ENCODE measurements at regions not wholly inside any gene's neighbourhood (a gene's known extent, or its start where the extent isn't known, plus 50 kb on each side); places are given as distances from the start of the nearest gene placed in this dataset.

DNA sequence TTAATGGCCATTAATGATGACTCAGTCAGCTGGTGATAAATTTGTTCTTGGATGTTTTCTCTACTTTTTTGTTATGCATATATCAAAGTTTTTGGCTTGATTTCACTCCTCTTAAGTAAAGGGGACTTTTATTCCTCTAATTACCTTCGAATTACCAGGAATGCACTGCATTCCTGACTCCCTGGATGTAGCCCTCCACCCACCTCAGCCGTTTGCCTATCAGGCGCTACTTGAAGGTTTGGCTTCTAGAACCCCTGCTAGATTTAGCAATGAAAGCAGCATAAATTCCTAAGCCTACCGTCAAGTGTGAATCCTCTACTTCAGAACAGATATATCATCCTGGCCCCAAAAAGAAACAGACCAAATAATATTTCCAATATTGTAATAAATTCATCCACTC, 387.8 kb upstream of the ADGRL2 start:
- CTCF ChIA-PET: no interaction called here

DNA sequence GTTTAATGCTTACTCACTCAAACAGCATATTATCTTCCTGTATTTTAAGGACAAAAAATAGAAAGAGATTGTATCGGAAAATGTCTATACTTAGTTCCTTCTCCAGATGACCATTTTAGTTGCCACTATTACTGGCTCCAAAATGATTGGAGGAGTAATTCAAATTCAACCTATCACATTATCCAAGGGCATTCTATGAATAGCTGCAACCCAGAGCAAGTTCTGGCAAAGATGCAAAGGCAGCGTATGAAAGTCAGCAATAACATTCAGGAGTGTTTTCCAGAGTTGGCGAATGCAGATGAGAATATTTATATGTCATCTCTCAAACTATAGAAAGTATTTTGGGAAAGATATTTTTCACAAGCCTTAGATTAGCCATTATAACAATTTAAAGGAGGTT, 389.8 kb upstream of the ADGRL2 start:
- CTCF ChIA-PET: no interaction called here
- POLR2A ChIA-PET: no interaction called here

More for the DNA sequence above, 387.8 kb upstream of the ADGRL2 start:
- POLR2A ChIA-PET: no interaction called here

DNA sequence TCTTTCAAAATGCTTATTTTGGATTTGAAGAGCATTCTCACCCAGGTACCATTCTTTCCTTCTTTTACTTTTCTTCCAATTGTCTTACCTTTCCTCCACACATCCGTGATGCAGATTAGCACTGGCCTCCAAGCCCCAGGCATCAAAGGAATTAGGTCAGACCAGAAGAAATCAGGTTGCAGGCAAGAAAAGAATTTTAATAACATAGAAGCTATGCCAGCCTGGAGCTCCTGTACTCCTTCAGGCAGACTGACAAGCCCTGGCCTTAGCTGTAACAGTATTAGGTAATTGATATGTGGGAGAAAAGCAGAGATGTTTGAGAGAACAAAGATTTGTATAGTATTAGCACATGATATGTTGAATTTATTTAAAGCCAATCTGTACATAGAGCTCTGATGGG, 390.4 kb upstream of the ADGRL2 start:
- POLR2A ChIA-PET: no interaction called here
- CTCF ChIA-PET: no interaction called here

DNA sequence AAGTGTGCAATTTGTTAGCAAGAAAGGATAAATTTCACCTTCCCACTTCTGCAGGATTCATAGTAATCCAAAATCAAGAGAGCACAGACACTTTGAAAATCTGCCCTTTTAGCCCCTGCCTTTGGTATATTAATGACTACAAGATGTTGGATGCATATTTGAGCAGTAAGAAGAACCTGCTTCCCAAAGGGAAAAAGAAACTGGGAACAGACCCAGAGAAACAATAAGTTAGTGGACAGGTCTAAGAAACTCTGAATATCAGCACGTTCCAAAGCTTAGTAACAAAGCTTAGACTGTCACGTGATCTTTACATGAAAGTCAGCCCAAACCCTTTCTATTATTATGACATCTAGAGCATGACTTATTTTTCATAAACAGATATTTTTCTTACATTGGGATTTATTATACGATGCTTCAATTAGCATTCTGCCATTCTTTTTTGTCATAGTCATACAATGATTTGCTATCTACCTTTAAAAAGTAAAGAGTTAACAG, 390.9 kb upstream of the ADGRL2 start:
- CTCF ChIA-PET: no interaction called here

DNA sequence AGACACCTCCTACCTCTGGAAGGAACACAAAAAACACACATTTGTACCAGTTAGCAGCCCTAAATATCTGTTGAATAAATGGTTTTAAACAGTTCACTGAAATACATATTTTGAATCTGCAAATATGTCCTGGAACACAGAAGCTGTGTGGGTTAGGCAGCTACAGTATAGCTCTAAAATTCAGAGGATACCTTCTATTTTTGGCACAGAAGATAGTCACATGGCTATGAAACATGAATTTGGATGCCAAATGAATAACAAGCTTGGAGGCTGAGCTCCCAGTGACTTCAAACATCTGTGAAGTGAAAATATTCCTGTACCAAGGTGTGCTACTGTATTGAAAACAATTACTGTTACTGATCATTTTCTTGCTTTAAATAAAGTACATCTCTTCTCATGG, 391.5 kb upstream of the ADGRL2 start:
- ChIA-PET POLR2A (no interaction called here), CTCF (no interaction called here)

More for the DNA sequence above, 390.9 kb upstream of the ADGRL2 start:
- POLR2A ChIA-PET: no interaction called here

DNA sequence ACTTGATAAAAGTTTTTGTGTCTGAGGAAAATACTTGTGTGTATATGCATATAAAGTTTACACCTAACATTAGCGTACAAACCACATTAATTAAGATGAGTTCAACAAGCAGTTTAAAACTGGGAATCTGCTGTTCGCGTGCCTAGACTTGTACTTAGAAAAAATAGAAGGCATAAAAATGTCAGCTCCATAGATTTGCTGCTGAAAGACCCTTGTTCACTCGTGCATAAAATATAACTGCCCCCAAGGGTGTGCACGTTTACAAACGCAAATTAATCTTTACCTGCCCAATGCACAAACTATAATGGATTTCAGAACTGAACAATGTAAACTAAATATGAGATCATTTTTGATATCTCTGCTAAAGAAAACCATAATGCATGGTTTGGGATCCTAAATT, 392.3 kb upstream of the ADGRL2 start:
- ChIA-PET POLR2A (no interaction called here), CTCF (no interaction called here)

DNA sequence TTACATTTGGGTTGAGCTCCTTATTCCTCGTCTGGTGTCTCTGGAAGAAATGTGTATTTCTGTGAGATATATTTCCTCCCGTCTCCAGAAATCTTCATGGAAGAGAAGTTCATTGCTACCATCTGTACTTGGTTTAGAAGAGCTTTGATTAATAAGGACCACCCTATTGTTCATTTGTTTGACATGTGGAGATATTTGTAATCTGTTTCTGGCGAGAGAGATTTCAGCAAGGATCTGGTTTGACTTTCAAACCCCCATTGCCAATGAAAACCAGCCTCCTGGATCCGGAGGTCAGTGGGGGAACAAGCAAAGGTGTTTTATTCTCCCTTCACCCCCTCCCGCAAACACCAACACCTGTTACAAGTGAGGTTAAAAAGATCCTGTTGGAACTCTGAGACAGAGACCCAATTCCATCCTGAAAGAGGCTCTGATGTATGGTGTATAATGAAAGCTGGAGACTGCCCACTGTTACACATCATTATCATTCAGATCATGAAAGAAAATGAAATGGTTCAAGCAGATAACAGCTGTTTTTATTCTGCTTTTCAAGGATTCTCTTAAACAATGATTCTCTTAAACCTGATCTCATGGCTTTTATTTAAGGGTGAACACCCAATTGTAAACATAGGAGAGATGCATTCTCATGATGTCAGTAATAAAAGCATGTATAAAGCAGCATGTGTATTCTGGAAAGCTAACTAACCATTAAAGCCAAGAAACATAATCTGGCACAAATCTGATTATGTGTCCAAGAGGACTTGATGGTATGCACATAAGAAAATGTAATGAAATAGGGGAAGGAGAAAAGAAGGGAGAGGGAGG, 393.5 kb upstream of the ADGRL2 start:
- POLR2A ChIA-PET: no interaction called here
- CTCF ChIA-PET: no interaction called here

DNA sequence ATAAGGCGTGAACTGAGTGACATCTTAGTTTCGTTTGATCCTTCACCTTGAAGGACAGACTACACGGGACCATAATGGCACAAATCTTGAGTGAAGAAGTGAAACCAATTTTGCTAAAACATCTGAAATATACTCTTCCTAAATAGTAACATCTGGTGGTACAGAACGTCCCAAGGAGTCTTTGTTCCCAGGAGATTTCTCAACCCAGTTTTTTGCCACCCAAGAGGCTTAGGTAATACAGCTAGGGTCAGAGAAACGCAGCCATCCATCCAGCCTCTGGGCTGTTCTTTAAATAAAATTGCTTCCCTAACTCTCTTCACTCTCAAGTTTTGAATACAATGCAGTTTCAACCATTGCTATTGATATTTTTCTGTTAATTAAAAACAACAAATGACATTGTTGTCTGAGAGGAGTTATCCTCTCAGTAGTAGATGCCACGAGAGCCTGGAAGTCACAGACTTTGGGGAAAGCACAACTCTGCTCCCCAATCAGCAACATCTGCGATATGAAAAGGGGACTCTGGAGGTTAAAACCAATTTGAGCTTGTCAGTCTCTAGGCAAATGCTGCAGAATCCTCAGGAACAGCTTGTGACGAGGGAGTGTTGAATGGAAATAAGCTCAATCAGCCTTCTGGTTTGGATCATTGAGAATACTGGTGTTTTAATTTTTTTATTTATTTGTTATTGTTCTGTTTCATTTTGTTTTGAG, 394.3 kb upstream of the ADGRL2 start:
- CTCF ChIA-PET: no interaction called here

DNA sequence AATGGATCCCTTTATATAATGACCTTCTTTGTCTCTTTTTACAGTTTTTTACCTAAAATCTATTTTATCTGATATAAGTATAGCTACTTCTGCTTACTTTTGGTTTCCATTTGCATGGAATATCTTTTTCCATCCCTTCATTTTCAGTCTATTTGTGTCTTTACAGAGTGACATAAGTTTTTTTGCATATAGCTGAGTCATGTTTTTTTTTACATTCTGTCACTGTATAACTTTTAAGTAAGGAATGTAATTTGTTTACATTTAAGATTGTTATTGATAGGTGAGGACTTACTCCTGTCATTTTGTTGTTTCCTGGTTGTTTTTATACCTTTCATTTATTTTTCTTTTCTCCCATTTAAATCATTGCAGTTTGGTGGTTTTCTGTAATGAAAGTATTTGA, 402.7 kb upstream of the ADGRL2 start:
- POLR2A ChIA-PET: no interaction called here

More for the DNA sequence above, 394.3 kb upstream of the ADGRL2 start:
- POLR2A ChIA-PET: no interaction called here

DNA sequence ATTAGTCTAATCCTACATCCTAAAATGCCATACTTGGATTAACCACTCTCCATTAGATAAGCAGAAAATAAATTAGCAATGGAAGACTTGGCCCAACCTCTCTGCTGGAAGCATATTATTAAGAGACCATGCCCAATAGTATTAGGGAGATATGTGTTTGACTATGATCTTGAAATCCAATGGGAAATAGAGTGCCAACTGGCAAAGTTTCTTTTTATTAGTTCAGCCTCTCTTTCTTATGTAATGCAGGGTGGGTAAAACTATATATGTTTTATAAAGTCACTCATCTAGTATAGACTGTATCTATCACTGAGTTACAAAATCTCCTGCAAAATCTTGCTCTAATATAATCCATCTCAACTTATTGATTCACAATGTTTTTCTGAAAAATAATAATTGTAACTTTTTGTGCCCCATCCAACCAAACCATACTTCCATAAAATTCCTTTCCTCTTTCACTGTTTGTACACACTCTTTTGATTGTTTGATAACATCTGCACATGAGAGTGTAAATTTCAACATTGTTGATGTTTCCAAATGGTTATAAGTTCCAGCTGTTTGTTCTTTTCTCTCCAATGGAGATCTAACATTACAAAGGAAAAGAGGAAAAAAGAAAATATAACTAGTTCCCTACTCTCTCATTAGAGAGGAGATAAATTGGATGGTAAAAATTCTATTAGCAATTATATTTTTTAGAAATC, 408.1 kb upstream of the ADGRL2 start:
- CTCF ChIA-PET: no interaction called here
- POLR2A ChIA-PET: no interaction called here

More for the DNA sequence above, 402.7 kb upstream of the ADGRL2 start:
- CTCF ChIA-PET: no interaction called here

DNA sequence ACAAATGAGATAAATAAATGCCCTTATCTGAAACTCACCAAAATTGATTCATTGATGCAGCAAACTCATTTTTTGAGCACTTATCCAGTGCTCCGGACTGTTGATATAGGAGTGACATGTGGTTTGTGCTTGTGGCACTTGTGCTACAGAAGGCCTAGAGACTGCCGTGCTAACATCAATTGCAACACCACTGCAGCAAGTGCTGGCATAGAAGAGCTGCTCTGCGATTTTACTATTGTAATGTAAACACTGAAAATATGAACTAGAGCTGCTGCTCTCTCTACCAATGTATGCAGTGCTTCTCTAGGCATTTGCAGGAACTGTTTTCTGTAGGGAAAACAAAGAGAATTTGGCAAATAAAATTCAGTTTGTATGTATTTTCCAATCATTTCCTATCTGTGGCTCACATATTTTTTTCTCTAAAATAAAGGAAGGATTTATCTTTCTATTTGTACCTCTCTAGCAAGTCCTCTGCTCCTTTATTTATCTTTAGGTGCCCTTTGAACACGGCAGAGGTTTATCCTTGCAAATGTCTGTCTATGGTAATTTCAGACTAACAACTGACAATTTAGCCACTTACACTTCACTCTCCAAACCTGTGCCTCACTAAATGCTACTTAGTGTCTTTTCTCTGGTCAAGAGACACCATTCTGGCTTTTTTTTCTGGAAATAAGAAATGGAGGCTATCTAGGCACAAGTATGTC, 409.5 kb upstream of the ADGRL2 start:
- POLR2A ChIA-PET: no interaction called here
- CTCF ChIA-PET: no interaction called here

DNA sequence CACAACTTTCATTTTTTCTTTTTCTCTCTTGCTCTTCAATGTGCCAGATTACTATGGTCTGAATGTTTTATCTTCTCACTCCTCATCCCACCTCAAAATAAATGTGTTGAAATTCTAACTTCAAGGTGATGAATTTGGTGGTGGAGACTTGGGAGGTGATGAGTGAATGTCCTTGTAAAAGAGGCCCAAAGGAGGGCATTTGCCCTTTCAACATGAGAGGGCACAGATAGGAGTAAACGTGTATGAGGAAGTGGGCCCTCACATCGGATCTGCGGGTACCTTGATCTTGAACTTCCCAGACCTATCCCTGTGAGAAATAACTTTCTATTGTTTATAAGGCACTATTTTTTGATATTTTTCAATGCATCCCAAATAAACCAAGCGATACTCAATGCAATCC, 412.3 kb upstream of the ADGRL2 start:
- ChIA-PET POLR2A (no interaction called here), CTCF (no interaction called here)

DNA sequence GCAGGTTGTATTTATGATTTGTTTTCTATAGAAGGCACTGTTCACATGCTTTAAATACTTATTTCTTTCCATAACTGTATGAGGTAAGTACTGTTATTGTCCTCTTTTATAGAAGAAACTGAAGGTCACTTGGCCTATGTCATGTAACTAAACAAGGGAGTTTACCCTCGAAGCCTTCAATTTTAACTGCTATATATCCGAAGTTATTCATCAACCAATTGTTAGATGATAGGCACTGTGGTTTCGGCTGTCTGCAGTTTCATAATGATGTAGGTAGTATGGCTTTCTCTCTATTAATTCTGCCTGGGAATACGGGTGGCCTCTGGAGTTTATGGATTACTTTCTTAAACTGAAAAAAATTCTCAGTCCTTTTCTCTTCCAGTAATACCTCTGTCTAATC, 413.3 kb upstream of the ADGRL2 start:
- POLR2A ChIA-PET: no interaction called here
- CTCF ChIA-PET: no interaction called here

DNA sequence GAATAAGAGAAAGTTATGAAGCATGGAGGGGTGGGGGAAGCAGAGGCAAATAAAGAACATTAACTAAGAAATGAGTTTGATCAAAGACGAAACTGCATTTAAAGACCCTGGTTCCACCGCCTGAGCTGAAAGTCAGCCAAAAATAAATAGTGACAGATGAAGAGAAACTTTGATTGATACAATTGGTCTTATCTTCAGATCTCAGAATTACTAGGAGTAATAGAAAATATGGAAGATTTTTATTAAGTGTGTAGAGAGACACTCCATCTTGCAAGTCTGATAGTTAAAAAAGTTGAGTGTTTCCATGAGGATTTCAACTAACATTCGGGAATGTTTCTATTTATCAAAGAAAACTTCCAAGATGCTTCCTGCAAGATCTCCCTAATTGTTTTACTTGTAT, 418.2 kb upstream of the ADGRL2 start:
- CTCF ChIA-PET: no interaction called here
- POLR2A ChIA-PET: no interaction called here

DNA sequence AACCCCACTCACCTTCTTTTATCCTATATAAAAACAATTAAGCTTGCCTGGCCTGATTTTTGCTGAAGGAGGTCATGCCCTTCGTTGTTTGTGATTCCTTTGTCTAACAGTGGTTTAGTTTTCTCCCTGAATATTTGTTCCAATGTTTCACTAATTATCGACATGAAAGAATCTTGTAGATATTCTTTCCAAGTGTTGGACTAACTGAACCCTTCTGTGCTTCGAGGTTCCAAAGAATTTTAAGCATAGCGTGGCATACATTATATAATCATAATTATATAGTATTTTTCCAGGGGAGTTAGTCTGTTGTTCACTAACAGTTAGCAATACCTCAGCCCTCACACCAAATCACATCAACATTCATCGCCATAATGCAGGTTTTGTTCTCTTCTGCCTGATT, 418.9 kb upstream of the ADGRL2 start:
- CTCF ChIA-PET: no interaction called here
- POLR2A ChIA-PET: no interaction called here

DNA sequence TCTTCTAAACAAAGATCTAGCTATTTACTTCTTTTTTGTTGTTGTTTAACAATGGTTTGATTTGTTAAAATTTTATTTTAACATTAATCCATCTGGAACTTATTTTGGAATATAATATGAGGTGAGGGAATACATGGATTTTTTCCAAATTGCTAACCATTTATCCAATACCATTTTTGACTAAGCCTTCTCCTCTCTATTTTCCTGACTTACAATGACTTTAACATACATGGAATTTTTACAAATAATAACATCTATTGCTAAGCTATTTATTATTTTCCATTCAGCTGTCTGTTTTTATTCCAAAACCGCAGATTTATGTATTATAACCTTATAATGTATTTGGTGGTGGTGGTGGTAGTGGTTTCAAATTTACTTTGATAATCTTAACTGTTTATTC, 420.3 kb upstream of the ADGRL2 start:
- ChIA-PET CTCF (no interaction called here), POLR2A (no interaction called here)

DNA sequence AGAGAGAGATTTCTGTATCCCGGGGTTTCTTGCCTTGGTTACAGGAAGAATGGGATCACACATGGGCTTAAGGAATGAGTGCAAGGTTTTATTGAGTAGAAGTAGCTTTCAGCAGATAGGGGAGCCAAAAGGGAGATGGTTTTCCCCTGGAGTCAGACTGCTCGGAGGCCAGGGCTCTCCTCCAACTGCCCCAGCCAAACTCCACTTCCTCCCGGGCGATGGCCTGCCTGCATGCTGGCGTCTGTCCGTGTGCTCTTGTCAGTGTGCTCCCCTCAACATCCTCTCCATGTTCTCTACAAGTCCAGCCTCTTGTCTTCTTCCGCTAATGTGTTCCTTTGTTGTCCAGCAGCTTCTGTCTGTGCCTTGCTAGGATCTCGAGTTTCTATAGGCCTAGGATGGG, 421.3 kb upstream of the ADGRL2 start:
- ChIA-PET CTCF (no interaction called here), POLR2A (no interaction called here)

DNA sequence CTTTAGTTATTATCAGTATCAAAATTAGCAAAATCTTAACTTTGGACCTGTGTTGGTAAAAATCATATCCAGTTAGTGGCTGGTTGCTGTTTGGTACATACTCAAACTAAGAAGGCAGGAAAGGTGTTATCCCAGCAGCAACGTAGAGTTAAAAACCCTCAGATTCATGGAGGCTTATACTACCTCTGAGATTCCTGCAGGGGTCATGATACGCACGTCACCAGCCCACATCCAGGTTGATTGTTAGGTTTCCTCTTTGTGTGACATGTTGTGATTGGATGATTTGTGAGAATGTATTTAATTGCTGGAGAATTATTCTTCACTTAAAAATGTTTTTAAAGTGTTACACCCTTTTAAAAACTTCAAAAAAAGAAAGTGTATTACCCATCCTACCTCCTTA, 423.3 kb upstream of the ADGRL2 start:
- ChIA-PET CTCF (no interaction called here), POLR2A (no interaction called here)

DNA sequence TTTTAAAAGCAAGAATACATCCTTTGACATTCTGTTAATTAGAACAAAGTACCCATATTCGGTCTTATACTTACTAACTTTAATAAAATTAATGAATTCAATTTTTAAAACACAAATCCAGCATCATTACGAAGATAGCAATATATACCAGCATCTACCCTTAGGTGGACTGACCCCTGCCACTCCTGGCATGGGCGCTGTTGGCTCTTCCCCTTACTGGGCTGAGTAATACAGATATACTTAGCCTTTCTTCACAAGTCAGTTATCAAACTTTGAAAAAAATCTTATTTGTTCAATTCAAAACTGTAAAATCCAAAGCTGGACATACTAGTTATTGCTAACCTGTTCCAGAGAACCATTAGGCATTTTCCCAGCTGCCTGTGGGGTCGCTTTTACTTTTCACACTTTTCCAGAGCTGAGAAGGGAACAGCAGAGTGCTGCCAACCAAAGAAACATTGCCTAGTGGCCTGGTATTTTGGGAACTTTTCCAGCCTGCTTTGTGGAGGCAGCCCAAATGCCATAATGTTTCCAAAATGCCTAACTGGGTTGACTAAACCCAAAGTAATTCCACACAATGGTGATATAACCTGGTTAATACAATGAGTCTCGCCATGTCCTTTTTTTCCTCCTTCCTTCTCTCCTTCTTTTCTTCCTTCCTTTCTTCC, 424.7 kb upstream of the ADGRL2 start:
- ChIA-PET POLR2A (no interaction called here), CTCF (no interaction called here)

DNA sequence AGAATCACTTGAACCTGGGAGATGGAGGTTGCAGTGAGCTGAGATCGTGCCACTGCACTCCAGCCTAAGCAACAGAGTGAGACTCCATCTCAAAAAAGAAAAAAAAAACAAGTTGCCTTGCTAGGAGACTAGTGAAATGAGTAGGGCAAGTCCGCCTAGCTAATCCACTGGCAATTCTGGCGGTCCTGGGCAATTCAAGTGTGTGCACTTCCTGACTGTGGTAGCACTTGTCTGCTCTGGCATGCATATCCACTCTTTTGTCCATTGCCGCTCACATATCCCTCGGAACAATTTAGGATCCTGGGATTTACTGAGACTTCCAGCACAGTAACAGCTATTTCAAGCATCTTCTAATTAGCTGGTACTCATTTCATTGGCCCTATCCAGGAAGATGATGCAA, 426.3 kb upstream of the ADGRL2 start:
- ChIA-PET POLR2A (no interaction called here), CTCF (no interaction called here)
